Bronchial epithelial cell (primary cell): ENCODE measurements at regions not wholly inside any gene's neighbourhood (a gene's known extent, or its start where the extent isn't known, plus 50 kb on each side); places are given as distances from the start of the nearest gene placed in this dataset.

ENCODE experiments used
- DNase-seq: peaks from one replicate; pipeline ENCODE4 v3.0.0-alpha.2; 2010; ENCODE audit warnings: low read depth
- FAIRE-seq: peaks from 2 replicates; lab custom pipeline; 2011; peaks lifted over from hg19 to GRCh38; lab: Jason Lieb, UNC
- H3K27me3 ChIP-seq: 2 replicates; pipeline ENCODE4 v1.5.1; 2011; ENCODE audit warnings: low read length; ENCODE audit not compliant: control insufficient read depth, insufficient read depth
- H3K36me3 ChIP-seq: 2 replicates; pipeline ENCODE4 v1.5.1; 2011; ENCODE audit warnings: low read length; ENCODE audit not compliant: control insufficient read depth, insufficient read depth
- H3K4me3 ChIP-seq: 2 replicates; pipeline ENCODE4 v1.5.1; 2011; ENCODE audit warnings: mild to moderate bottlenecking, low read depth, low read length, control low read depth
- TF ChIP-seq, protein P1 (sequence below): IDR thresholded peaks from 2 replicates; pipeline ENCODE4 v1.5.1; 2011; ENCODE audit warnings: mild to moderate bottlenecking, moderate library complexity, low read length, control low read depth, inconsistent platforms; ENCODE audit not compliant: insufficient read depth, severe bottlenecking

DNA sequence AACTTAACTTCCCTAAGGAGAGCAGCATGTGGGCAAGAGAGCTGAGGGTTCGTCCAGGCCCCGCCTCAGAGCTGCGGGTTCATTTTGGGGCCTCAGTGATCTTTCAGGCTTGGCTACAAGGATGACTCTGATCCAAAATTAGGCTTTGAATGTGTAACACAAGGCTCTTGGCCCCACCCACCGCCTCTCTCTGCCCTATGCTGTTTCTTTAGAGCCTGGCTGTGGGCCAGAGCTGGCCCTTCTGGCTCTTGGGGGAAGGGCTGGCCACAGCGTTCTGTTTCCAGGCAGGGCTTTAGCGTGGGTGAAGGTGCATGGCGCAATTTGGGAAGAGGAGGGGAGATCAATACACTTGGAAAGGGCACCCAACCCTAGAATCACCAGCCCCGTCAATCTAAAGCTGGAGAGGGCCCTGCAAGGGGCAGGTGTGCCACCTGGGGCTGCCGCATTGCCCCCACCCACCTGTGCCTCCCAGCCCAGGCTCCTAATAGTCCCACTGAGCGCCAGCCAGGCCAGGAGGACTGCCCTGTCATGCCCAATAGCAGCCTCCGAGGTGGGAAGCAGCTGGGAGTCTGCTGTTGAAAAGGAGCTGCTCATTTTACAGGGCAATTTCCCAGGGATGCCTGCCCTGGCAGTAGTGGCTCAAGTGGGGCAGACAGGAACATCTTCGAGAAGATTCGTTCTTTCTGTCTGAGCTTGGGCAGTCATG lies 84.5 kb upstream of the MAML3 start:
- FAIRE-seq = no peak
- peak; percentile 39 for DNase-seq
- TF ChIP-seq, protein P1, sequence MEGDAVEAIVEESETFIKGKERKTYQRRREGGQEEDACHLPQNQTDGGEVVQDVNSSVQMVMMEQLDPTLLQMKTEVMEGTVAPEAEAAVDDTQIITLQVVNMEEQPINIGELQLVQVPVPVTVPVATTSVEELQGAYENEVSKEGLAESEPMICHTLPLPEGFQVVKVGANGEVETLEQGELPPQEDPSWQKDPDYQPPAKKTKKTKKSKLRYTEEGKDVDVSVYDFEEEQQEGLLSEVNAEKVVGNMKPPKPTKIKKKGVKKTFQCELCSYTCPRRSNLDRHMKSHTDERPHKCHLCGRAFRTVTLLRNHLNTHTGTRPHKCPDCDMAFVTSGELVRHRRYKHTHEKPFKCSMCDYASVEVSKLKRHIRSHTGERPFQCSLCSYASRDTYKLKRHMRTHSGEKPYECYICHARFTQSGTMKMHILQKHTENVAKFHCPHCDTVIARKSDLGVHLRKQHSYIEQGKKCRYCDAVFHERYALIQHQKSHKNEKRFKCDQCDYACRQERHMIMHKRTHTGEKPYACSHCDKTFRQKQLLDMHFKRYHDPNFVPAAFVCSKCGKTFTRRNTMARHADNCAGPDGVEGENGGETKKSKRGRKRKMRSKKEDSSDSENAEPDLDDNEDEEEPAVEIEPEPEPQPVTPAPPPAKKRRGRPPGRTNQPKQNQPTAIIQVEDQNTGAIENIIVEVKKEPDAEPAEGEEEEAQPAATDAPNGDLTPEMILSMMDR = no peak

DNA sequence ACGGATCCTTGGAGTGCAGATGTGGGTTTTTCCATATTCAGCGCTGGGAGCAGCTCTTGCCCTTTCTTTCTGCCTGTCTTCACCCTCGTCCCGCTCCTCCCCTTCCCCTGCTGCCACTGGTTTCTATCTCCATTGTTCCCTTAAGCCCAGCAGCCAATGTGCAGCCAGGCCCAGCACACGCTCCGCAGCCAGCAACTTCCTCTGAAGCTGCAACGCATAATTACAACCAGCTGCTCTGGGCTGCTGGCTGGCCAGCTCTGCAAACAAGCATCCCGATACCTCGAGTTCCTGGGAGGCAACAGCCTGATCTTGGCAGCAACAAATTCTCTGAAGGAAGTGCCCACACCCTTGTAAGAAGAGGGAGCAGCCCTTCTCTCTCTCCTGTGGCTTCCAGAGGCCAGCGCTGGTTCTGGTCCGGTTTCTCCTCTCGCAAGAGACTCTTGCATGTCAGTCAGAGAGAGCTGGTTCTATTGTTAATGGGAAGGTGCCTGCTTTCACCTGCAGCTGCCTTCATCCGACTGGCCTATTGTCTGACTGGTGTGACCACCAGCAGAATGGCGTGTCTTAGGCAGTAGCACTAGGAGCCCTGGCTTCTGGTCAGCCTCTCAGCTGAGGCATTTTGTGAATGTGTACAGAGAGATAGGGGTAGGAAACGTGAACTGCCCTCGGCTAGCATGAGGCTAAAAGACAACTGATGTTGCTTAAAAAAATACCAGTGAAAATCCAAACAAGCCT lies 83.8 kb upstream of the MAML3 start:
- DNase-seq = no peak
- H3K36me3 ChIP-seq = no peaks in the 10 kb centered on the region
- H3K27me3 ChIP-seq = no peaks in the 10 kb centered on the region
- TF ChIP-seq, protein P1 = no peak
- peak; percentile 80 for FAIRE-seq
- H3K4me3 ChIP-seq = no peak overlapping the region

More for the DNA sequence above, 84.5 kb upstream of the MAML3 start:
- Histone ChIP-seq H3K4me3 (no peak overlapping the region), H3K36me3 (no peaks in the 10 kb centered on the region), H3K27me3 (no peaks in the 10 kb centered on the region)

DNA sequence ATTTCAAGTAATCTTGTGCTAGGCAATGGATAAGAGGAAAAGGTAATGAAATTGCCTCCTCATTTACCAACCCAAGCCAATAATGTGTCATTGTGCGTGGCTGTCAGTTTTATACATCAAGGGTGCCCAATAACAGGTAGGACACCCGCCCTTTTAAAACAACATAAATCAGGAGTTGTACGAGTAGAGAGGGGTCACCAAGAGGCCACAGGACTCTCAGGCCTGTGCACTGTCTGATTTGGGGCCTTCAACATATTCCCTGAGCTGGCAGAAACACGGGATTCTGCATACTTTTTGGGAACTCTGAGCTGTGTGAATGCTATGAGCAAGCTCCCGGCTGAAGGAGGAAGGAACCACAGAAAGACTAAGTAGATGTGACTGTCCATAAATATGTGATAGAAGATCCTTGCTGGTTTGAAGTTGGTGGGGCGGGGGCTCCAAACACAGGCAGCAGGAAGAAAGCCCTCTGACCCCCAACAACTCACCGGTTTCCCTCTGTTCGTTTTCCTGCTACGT lies 82.7 kb upstream of the MAML3 start:
- Histone ChIP-seq H3K4me3 (no peak overlapping the region), H3K36me3 (no peaks in the 10 kb centered on the region), H3K27me3 (no peaks in the 10 kb centered on the region)
- TF ChIP-seq, protein P1 = no peak
- DNase-seq = no peak
- FAIRE-seq = no peak

DNA sequence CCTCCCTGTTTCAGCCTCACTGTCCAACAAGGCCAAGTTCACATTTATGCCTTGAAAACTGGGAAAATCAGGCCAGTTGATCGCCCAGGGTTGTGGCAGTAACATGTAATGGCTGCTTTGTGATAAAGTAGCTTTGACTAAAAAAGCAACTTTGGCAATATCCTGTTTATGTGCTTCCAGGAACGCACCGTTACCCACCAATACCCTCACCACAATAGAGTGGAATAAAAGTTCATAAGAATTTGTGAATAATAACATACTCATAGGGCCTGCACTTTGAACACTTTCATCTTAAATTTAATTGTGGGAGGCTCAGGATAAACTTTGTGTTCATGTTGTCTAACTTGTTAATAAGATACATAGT lies 80.7 kb upstream of the MAML3 start:
- Histone ChIP-seq H3K4me3 (no peak overlapping the region), H3K36me3 (no peaks in the 10 kb centered on the region), H3K27me3 (no peaks in the 10 kb centered on the region)
- DNase-seq = no peak
- FAIRE-seq = no peak
- TF ChIP-seq, protein P1 = no peak

DNA sequence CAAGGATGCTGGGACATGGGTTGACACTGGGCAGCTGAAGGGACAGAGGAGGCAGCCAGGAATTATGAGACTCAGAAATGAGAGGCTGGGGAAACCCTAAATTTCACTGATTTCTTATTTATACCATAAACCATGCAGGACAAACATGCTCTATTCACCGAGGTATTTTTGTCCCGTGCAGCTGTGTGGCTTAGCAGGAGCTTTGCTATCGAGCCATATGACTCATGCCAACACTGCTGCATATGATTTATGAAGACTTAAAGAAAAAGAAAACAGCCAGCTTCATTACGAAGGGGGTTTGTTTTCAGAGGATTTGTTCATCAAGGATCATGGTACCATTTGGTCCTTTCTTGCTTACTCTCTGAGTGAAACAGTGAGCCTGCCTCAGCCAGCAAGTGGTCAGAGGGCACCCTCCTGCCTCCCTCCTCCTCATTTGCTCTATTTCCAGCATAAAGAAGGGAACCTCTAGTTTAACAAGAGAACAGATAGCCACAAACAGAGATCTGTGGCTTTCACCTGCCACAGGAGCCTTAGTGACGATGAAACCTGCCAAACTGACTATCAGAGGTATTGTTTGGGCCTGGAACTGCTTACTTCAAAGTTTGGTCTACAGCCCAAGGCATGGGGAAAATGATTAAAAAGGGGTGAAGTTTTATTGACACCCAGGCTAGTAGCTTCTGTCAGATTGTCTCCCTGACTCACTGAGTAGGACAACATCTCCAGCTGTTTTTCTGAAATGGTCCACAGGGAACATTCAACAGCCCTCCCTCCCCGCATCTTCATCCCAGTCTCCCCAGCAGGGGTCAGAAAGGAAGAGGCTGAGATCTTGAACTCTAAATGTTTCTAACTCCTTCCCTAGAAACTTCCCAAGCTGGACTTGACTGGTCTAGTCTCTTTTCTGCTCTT lies 80.1 kb upstream of the MAML3 start:
- Histone ChIP-seq H3K27me3 (no peaks in the 10 kb centered on the region), H3K36me3 (no peaks in the 10 kb centered on the region), H3K4me3 (no peak overlapping the region)
- DNase-seq (no peak), FAIRE-seq (no peak)
- TF ChIP-seq, protein P1 = no peak
